ENCODE measurements at regions not wholly inside any gene's neighbourhood (a gene's known extent, or its start where the extent isn't known, plus 50 kb on each side); places are given as distances from the start of the nearest gene placed in this dataset.

DNA sequence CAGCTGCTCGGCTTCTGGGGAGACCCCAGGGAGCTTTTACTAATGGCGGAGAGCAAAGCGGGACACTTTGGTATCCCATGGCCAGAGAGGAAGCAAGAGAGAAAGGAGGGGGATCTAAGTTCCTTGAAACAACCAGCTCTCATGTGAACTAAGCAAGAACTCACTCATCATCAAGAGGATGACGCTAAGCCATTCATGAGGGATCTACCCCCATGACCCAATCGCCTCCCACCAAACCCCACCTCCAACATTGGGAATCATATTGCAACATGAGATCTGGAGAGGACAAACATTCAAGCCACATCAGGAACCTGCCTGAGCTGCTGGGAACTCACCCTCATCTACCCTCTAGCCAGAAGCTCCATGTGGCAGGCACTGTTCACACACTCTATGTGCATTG, 372.1 kb upstream of the RUNX1 start:
- DNase-seq, result no peak

DNA sequence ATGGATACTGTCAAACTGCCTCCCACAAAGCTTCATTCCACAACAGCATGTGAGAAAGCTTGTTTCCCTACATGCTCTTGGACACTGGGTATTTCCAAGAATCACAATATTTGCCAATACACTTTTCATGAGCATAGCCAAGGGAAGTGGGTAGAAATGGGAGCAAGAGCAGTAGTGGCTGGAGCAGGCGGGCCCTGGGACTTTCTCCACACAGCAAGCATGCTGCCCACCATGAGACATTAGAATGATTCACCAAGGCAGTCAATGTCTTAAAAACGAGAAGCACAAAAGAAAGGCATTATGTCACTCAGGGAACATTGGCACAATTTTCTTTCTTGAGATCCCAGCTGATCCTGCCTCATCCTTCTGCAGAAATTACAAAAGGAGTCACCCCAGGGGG, 371.6 kb upstream of the RUNX1 start:
- no peak for DNase-seq

DNA sequence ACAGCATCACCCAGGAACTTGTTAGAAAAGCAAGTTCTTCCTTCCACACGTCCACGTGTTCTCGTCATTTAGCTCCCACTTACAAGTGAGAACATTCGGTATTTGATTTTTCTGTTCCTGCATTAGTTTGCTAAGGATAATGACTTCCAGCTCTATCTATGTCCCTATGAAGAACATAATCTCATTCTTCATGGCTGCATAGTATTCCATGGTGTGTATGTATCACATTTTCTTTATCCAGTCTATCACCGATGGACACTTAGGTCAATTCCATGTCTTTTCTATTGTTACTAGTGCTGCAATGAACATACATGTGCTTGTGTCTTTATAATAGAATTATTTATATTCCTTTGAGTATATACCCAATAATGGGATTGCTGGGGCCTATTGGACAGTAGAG, 368.7 kb upstream of the RUNX1 start:
- DNase-seq, result no peak

DNA sequence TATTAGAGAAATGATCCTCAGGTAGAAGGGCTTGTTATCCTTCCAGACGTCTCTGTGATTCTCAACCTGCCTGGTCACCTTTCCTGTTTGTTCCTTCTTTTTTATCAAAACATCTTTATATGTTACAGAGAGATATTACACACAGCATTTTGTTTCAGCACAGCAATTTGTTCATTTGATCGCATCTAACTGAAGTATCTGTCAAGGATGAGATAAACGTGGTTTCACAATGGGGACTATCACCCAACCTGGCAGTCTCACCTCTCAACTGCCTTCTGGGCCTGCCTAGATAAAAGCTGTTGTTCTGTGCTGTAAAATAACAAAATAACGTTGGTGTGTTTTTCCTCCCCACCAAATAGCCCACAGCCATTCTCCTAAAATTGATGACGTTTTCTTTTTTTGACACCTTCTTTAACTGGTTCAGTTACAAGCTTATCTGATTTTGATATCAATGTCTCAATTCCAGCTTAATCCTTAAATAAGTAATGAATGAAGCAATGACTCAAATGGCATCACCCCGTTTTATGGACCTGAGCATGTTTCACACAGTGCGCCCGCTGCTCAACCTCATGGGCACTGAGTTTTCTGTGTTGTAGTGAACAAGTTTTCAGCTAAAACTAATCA, 367.9 kb upstream of the RUNX1 start:
- no peak for DNase-seq

DNA sequence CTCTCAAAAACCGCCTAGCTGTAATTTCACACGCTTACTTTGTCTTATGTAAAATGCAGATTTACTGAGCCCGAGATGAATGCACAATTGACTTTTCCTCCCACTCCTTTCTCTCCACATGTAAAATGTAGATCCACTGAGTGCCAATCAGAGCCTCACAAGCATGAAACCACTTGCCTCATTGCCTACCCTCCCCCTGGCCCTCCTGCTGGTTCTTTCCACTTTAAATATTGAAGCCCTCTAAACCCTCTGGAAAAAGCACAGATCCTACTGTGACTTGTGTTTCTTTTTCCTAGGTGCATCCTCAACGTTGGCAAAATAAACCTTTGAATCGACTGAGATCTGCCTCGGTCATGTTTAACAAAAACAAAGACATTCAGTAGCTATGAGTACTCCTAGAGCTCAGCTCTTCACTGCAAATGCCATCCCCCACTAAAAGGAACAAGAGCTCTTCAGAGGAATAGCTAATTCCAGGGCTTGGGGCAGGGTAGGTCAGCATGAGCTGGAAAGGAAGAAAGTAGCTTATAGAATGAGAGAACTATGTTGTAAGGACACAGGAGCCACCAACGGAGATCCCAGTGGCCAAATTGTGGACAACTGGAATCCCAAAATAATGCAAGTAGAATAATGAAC, 365.5 kb upstream of the RUNX1 start:
- DNase-seq, result no peak

DNA sequence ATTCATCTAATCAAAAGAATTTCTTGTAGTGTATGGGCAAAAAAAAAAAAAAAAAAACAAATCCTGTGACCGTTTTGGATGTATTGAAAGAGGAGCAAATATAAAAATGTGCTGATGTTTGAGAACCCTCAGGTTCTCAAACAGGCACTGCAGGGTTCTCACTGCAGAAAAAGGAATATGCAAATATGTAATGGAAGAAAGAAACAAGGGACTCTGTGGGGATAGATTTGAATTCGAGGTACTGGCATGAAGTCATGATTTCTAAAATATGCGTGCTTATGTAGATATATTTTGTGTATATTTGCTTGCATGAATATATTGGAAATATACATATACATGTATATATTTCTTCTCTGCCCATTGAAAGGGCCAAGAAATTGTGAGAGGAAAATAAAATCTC, 365.0 kb upstream of the RUNX1 start:
- no peak for DNase-seq

DNA sequence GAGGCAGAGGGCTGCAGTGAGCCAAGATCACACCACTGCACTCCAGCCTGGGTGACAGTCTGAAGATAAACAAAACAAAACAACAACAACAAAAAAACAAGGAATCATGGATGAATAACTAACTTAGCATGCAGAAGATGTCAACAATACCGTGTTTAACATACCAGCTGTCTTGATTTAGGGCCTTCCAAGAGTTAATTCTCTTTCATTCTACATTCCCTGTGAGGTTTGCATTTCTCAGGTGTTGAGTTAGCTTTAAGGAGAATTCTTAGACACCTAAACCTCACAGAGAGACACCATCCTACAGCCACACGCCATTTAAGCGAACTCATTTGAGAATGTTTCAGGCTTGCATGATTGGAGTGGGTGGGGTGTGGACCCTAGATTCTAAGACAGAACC, 363.1 kb upstream of the RUNX1 start:
- no peak for DNase-seq

DNA sequence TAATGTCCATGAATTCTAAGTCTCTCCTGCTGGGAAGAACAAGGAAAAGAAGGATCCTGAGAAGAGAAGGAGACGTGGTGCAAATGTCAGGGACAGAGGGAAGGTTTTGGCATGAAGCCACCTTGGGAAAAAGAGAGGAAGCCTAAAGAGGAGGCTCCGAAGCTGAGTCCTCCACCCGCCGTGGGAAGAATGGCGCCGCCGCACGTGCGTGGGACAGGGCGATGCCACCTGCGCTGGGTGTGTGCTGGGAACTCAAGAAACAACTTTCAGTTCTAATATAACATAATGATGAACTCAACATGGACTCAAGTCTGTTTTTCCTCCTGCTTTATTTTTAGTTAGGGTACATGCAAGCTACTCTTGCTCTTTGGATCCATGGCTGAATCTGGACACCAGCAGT, 362.3 kb upstream of the RUNX1 start:
- DNase-seq, result no peak

DNA sequence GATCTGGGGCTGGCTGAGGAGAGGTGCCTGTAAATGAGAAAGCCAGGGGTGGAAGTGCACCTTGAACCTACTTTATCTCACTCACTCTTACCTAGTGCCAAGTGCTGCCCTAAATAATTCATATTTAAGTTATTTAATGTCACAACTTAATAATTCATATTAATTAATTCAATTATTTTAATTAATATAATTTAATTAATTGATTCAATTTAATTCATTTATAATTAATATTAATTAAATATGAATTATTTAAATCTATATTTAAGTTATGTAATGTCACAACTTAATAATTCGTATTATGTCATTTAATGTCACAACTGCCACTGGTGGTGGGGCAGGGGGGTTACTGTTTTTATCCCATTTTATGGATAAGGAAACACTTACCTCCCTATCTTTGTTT, 361.6 kb upstream of the RUNX1 start:
- DNase-seq, result no peak

DNA sequence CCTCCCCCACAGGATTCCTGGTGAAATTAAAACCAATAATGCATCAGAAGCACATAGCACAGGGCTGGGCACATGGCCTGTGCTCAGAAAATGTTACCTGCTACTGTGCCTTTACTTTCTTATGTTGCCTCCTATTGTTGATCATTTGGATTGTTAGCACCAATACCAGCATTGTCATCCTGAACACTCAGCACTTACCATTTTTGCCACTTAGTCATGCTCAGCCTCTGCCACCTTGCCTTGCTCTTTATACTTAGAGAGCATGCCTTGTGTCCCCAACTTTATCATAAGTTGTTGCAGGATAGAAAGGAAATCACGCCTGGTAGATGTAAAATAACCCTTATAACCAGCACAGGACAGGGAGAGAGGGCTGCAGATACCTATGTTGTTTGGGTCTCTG, 361.0 kb upstream of the RUNX1 start:
- DNase-seq, result no peak

DNA sequence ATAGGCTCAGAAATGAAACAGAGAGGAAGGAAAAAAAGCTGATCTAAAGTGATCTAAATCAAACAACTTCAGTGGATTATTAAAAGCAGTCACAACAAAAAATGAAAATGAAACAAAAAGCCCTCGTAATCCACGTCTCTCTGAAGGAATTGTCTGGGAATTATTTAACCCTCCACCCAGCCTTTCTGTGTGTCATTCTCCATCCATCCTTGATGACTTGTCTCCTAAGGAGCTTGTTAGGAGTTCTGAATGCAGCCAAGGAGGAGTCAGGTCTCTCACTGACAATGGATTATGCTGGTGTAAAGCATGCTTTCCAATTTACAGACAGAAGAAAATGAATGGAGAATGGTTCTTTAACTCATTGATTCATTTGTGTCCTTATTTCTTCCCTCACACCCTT, 359.3 kb upstream of the RUNX1 start:
- DNase-seq, result no peak

DNA sequence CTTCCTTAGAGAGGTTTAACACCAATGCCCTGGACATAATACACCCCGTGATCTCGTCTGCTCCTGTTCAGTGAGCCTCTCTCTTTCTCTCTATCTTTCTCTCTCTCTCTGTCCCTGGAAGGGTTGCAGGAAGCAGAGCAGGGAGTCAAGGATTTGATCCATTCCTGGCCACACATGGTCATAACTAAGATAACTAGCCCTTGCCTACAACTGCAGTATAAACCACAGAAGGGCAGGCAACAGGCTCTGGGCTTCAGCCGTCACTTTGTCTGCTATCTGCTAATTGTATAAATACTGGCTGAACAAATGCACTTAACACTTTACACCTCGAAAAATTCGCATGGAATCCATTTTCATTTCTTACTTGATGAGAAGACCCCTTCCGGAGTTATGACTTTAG, 357.5 kb upstream of the RUNX1 start:
- DNase-seq, result no peak

DNA sequence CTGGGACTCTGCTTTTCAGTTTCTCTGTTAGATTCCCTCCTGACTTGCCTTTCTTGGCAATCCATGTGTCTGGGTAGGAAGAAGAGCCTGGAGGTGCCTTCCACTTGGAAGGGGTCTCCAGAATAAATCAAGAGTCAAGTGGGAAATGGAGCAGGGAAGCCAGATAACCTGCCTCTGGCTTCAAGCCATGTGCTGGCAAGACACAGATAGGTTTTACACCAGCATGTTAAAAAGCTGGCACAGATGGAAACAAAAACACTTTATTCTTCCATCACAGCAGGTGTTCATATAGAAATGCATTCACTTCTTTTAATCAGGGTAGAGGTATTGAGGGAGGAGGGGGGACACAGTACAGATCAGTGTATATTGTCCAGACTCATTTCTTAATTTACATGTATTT, 356.9 kb upstream of the RUNX1 start:
- DNase-seq, result no peak

DNA sequence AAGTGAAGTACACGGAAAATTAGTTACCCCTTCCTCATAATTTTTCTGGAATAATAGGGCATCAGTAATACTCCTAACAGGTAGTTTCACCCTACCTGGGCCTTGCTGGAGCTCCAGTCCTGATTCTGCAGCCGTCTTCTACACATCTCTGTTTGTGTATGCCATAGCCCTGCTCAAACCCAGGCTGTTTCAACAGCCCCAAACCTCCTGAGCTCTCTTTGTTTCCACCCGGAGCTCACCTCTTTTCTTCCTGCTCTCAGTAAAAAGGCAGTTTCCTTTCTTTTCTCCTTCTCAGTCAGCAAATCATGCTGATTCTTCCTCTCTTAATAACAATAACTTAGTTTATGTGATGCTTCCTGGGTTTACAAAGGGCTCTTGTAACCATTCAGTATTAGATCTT, 355.1 kb upstream of the RUNX1 start:
- no peak for DNase-seq

DNA sequence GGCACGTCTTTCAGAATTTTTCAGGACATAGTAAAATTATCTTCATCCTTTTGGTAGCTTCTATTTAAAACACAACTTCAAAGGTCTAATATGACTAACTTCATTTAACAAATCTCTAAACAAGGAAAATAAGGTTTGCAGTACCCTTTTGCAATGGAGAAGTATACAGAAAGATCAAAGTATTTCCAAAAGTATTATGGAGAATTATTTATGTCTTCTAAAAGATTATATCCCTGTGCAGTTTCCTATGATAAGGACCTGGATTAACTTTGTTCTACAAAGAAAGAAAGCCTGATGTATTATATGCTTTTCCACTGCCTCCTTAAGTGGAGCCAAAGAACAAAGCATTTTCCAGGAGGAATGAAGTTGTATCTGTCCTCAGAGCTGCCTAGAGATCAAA, 353.0 kb upstream of the RUNX1 start:
- no peak for DNase-seq

DNA sequence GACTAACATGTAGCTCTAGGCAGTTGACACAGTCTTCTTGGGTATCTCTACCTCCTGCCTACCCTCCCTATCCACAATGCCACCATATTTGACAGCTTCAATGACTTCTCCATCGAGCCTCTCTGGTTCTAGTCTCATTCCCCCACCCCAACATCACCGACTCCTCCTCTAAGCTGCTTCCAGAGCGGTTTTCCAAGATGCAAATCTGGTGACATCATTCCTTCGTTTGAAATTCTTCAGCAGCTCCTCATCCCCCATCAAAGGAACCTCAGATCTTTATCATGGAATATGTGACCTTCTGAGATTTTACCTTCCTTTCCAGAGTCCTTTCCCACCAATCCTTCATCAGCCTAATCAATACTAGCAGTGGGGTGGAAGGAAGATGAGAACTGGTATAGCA, 352.4 kb upstream of the RUNX1 start:
- no peak for DNase-seq

DNA sequence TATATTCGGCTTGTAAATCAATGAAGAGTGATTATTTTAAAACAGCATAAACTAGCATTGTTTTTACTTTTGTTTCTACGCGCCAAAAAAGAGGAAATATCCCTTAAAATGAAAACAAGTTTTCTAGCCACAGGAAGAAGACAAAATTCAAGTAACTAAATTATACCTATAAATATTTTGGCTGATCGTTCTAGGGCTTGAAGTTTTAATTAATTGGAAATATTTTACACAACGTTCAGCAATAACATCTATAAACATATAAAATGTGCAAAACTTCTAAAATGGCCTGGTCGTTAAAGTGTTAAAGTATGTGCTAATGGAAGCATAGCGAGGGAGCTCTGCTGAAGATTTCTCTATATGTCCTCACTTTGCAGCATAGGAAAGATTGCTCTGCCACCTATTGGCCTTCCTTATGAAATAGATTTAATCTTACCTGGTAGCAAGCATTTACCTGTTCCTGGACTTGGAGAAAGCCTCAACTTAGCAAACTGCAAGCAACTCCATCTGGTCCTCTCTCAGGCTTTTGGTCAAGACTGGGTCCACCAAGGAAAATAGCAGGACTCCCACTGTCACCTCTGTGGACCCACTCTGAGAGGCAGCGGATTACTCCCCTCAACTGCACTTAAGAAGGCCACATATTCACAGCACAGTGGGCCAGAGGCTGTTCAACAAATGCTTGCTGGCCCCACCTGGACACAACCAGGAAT, 351.3 kb upstream of the RUNX1 start:
- no peak for DNase-seq

DNA sequence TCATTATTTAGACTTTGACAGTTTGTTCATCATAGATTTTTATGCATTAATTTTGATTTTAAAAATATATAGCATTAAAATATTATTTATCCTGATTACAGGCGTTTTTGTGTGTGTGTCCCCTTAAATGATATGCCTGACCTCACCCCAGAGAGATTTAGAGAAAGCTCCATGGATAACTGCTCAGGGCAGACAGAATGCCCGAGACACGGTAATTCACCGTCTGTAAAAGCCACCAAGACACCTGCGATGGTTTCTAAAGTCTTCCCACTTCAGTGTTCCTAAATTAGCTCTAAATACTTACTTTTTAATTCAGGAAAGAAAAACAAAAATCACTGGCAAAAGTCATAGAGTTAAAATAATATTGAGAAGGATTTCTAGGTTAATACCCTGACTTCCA, 350.6 kb upstream of the RUNX1 start:
- no peak for DNase-seq

DNA sequence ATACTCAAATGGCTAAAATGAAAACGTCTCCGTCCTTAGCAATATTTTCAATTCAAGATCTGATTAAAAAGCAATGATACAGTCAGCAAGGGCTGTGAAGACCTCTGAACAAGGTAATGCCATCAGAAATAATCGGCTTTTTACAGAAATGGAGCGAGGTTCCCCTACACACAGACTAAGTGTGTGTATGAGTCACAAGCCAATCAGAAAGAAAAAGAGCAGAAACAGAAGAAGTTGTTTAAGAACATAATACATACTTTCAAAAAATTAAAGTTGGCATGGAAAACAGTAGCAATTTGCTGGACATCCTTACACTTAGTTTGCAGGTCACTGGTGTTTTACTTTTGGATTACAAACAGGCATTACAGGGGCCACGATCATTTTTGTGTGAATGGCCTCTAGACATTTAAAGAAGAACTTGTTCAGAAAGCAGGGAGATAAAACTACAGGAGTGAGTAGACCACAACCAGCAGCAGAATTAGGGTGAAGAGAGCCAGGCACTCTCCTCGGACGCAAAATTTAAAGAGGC, 350.0 kb upstream of the RUNX1 start:
- no peak for DNase-seq

DNA sequence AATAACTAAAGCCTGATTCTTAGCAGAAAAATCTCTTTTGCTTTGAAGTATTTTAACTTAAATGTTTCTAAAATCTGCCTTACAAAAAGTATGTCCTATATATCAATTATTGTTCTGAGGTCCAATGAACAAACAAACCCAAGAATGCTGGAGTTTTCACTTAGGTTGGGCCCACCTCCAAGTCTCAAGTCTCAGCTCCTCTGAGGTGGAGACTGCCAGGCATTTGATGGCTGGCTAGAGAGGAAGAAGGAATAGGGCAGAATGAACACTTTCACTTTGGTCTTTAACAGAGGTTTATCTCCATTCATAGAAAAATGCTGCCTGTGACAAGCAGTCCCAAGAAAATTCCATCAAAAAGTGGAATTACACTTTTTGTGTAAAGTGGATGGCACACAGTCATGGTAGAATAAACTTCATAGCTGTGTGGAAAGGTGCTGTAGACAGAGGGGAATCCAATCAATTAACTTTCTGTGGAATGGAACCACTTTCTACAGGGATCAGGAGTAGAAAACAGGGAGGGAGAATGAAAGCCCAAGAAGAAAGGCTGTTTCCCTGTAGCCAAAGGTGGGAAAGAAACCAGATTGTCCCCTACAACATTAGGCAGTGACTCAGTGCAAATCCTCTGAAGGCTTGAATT, 349.4 kb upstream of the RUNX1 start:
- DNase-seq, result no peak

DNA sequence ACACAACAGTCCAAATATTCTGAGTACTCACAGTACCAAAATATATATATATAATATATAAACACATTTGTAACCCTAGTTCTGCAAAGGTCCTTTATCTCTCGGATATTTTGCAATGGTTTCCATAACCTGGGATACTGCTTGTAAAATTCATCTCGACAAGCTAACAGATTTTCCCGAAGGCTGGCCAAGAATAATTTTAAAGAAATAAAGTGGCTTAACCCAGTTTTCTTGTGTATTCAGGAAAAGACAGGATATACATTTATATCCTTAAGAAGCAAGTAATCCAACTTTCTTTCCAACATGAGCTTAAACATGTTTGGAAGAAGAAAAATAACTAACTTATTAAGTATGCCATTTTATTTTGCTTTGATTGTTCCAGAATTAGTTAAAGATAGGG, 348.7 kb upstream of the RUNX1 start:
- no peak for DNase-seq

DNA sequence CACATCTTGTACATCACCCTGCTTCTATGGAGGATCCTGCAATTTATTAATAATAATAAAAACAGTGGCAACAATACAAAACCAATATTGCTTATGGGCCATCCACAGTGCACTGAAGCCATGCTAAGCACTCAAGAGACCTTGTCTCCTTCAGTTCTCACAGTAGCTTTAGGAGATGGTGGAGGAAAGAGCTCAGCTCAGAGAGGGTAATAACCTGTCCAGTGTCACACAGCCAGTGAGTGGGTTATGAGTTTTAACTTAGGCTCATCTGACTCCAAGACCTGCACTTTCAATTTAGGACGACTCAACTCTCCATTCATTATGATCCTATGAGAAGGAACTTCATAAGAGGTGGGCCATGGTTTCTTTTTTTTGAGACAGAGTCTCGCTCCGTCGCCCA, 347.6 kb upstream of the RUNX1 start:
- no peak for DNase-seq

DNA sequence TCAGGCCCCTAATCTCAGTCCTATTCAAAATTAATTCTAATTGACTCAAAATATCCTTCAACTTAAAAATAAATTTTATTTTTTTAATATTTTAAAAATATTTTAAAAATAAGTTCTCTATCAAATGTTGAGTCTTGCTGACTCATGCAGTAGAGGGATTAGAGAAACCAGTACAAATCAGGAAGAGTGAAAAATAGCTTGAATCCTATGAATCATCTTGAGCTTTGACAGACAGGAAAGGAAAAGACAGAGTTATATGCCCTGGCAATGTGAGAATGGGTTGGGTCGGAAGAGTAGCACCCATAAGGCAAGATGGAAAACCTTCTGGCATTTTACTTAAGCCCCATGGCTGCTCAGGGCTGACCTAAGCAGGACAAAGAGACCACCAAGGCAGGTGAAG, 346.6 kb upstream of the RUNX1 start:
- DNase-seq, result no peak

Data from occipital lobe (tissue), 1 donor.